ENCODE measurements at regions not wholly inside any gene's neighbourhood (a gene's known extent, or its start where the extent isn't known, plus 50 kb on each side); places are given as distances from the start of the nearest gene placed in this dataset.

GRCh38 chr14:71590131-71590530 lies 342.1 kb upstream of the RGS6 start:
- Histone ChIP-seq H4K91ac (ENCODE audit: insufficient read length, low read depth, low read length) (no peak overlapping the region), H2BK15ac (ENCODE audit: low read depth, low read length) (no peak overlapping the region), H4K8ac (replicated peaks; ENCODE audit: insufficient read length, low read depth, low read length) (no peak overlapping the region), H3K4me1 (ENCODE audit: insufficient read depth, low read length) (no peaks in the 10 kb centered on the region), H2AFZ (ENCODE audit: low read length) (no peak overlapping the region), H3K23ac (ENCODE audit: insufficient read length, low read depth, low read length) (no peak overlapping the region), H3K79me2 (ENCODE audit: insufficient read depth, low read length) (peaks cover 2% of the 10 kb centered on the region; the same call in 1 of the 2 replicates), H3K27me3 (ENCODE audit: insufficient read depth, low read length) (no peaks in the 10 kb centered on the region), H3K4me2 (ENCODE audit: insufficient read depth, insufficient read length, low read length) (no peak overlapping the region), H3T11ph (ENCODE audit: low read length) (no peak overlapping the region), H2AK5ac (ENCODE audit: insufficient read length, low read length) (no peak overlapping the region), H2BK120ac (ENCODE audit: low read depth, low read length, poor library complexity, severe bottlenecking) (no peak overlapping the region), H2BK5ac (ENCODE audit: insufficient read length, low read length) (no peak overlapping the region), H3K27ac (ENCODE audit: insufficient read length, low read depth, low read length) (no peak overlapping the region), H4K20me1 (ENCODE audit: control insufficient read depth, insufficient read depth, insufficient read length) (no peaks in the 10 kb centered on the region), H3K4ac (ENCODE audit: low read depth, low read length) (no peak overlapping the region), H3K56ac (ENCODE audit: insufficient read length, low read depth, low read length) (no peak overlapping the region), H3K14ac (ENCODE audit: insufficient read depth, low read length) (no peak overlapping the region), H3K18ac (ENCODE audit: insufficient read length, low read depth, low read length) (no peak overlapping the region), H2BK12ac (ENCODE audit: insufficient read length, low read depth, low read length) (no peak overlapping the region), H3K23me2 (ENCODE audit: insufficient read length, low read depth, low read length, poor library complexity, severe bottlenecking) (no peaks in the 10 kb centered on the region), H3K9ac (ENCODE audit: extremely low read depth, insufficient read length, low read length) (no peak overlapping the region), H2BK20ac (ENCODE audit: low read depth, low read length, poor library complexity, severe bottlenecking) (no peak overlapping the region), H4K5ac (ENCODE audit: insufficient read length, low read depth, low read length) (no peak overlapping the region), H3K9me3 (ENCODE audit: control insufficient read depth, low read depth, low read length) (no peaks in the 10 kb centered on the region), H3K79me1 (ENCODE audit: insufficient read depth, low read depth, low read length, poor library complexity, severe bottlenecking) (peaks cover 2% of the 10 kb centered on the region)
- no peaks in the 10 kb centered on the region for H3K27me3 Mint-ChIP-seq (ENCODE audit: low read depth)
- no peak overlapping the region for H3K27ac Mint-ChIP-seq
- H3K4me3 Mint-ChIP-seq, result no peak overlapping the region
- peaks cover 5 to 9% (median 6%) of the 10 kb centered on the region in 3 experiments; a peak in 4 of 7 replicates for H3K36me3 Mint-ChIP-seq (ENCODE audit: insufficient read depth in 1 of 3, low read depth in 3 of 3)
- DNase-seq, result no peak
- peaks cover 17 to 23% of the 10 kb centered on the region in 2 experiments for H3K4me1 Mint-ChIP-seq
- WGBS (ENCODE audit: extremely low coverage, insufficient read length, low lambda C conversion rate), result no CpG with 5 or more reads among the region's 5 CpGs
- no peak for TF ChIP-seq CTCF (conservative IDR thresholded peaks at IDR 0.05)
- H3K9me3 Mint-ChIP-seq, result no peaks in the 10 kb centered on the region
